ENCODE measurements at regions not wholly inside any gene's neighbourhood (a gene's known extent, or its start where the extent isn't known, plus 50 kb on each side); places are given as distances from the start of the nearest gene placed in this dataset.

DNA sequence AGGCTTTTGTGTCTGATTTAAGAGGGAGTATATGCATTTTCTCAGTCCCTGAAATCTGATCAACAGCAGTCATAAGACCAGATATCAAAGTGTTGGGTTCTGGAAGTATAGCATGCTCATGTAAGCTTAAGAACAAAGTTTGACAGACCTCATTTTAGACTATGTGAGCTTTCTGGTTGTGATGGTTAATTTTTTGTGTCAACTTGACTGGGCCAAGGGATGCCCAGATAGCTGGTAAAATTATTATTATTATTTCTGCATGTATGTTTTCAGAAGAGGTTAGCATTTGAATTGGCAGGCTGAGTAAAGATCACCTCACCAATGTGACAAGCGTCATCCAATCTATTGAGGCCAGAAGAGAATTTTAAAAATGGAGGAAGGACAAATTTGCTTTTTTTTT, 63.5 kb upstream of the FRMD4A start (continued):
- TF ChIP-seq, protein P1, sequence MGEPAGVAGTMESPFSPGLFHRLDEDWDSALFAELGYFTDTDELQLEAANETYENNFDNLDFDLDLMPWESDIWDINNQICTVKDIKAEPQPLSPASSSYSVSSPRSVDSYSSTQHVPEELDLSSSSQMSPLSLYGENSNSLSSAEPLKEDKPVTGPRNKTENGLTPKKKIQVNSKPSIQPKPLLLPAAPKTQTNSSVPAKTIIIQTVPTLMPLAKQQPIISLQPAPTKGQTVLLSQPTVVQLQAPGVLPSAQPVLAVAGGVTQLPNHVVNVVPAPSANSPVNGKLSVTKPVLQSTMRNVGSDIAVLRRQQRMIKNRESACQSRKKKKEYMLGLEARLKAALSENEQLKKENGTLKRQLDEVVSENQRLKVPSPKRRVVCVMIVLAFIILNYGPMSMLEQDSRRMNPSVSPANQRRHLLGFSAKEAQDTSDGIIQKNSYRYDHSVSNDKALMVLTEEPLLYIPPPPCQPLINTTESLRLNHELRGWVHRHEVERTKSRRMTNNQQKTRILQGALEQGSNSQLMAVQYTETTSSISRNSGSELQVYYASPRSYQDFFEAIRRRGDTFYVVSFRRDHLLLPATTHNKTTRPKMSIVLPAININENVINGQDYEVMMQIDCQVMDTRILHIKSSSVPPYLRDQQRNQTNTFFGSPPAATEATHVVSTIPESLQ (CRISPR knock-in tag; IDR thresholded peaks at IDR 0.05) = no peak
- TF ChIP-seq ZNF146 (CRISPR knock-in tag; IDR thresholded peaks at IDR 0.05; ENCODE audit: unreplicated experiment) = no peak
- TF ChIP-seq PHB2 (IDR thresholded peaks at IDR 0.05; ENCODE audit: low read depth) = no peak
- TF ChIP-seq NFYB (IDR thresholded peaks at IDR 0.05; ENCODE audit: extremely low read depth, insufficient read length) = no peak
- no peak for TF ChIP-seq MBD2 (IDR thresholded peaks at IDR 0.05; ENCODE audit: borderline replicate concordance, low read depth)
- TF ChIP-seq HDAC1 (IDR thresholded peaks at IDR 0.05) = no peak
- TF ChIP-seq, protein P2, sequence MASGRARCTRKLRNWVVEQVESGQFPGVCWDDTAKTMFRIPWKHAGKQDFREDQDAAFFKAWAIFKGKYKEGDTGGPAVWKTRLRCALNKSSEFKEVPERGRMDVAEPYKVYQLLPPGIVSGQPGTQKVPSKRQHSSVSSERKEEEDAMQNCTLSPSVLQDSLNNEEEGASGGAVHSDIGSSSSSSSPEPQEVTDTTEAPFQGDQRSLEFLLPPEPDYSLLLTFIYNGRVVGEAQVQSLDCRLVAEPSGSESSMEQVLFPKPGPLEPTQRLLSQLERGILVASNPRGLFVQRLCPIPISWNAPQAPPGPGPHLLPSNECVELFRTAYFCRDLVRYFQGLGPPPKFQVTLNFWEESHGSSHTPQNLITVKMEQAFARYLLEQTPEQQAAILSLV (tag; IDR thresholded peaks at IDR 0.05) = no peak
- no peak for TF ChIP-seq TBL1XR1 (IDR thresholded peaks at IDR 0.05; ENCODE audit: low read length in 2 of 2)
- TF ChIP-seq, protein P3, sequence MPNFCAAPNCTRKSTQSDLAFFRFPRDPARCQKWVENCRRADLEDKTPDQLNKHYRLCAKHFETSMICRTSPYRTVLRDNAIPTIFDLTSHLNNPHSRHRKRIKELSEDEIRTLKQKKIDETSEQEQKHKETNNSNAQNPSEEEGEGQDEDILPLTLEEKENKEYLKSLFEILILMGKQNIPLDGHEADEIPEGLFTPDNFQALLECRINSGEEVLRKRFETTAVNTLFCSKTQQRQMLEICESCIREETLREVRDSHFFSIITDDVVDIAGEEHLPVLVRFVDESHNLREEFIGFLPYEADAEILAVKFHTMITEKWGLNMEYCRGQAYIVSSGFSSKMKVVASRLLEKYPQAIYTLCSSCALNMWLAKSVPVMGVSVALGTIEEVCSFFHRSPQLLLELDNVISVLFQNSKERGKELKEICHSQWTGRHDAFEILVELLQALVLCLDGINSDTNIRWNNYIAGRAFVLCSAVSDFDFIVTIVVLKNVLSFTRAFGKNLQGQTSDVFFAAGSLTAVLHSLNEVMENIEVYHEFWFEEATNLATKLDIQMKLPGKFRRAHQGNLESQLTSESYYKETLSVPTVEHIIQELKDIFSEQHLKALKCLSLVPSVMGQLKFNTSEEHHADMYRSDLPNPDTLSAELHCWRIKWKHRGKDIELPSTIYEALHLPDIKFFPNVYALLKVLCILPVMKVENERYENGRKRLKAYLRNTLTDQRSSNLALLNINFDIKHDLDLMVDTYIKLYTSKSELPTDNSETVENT (CRISPR knock-in tag; IDR thresholded peaks at IDR 0.05) = no peak
- no peak for TF ChIP-seq SMAD3 (CRISPR knock-in tag; conservative IDR thresholded peaks at IDR 0.05)

Measured in K562 (cell line).